Activated T-cell treated with anti-CD3 and anti-CD28 coated beads for 48 hours (primary cell): ENCODE measurements at regions not wholly inside any gene's neighbourhood (a gene's known extent, or its start where the extent isn't known, plus 50 kb on each side); places are given as distances from the start of the nearest gene placed in this dataset.
"Not testable (repeated sequence)": the region's sequence is repeated elsewhere in the genome, so short reads cannot be mapped to it uniquely, and the experiment has no call there.

Source experiments
- DNase-seq: peaks from one replicate; pipeline ENCODE4 v3.0.0-alpha.2; 2020; ENCODE audit warnings: low read depth

- no peak for DNase-seq
Observed at GRCh38 chr5:67813877-67814539, 401.5 kb upstream of the PIK3R1 start.

GRCh38 chr5:67809589-67809988 is 406.0 kb upstream of the PIK3R1 start:
- DNase-seq = no peak

GRCh38 chr5:67808340-67808739 is 407.2 kb upstream of the PIK3R1 start:
- no peak for DNase-seq

DNA sequence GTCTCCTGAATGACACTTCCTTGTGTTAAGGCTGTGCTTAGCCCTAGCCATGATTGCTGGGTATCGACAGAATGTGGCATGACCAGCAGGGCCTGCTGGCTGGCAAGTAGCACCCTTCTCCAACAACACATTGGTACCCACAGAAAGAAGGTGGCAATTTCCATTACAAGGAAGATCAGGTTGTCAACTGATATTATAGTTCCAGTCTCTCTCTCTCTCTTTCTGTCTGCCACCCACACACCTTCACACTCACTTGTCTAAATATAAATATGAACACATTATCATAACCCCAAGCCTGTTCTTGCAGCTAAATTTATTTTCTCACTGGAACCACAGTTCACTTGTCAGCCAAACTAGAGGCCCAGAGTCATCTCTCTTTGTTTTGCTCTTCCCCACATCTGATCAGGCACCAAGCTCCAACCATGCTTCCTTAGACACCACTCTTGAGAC is 408.1 kb upstream of the PIK3R1 start:
- DNase-seq = no peak

DNA sequence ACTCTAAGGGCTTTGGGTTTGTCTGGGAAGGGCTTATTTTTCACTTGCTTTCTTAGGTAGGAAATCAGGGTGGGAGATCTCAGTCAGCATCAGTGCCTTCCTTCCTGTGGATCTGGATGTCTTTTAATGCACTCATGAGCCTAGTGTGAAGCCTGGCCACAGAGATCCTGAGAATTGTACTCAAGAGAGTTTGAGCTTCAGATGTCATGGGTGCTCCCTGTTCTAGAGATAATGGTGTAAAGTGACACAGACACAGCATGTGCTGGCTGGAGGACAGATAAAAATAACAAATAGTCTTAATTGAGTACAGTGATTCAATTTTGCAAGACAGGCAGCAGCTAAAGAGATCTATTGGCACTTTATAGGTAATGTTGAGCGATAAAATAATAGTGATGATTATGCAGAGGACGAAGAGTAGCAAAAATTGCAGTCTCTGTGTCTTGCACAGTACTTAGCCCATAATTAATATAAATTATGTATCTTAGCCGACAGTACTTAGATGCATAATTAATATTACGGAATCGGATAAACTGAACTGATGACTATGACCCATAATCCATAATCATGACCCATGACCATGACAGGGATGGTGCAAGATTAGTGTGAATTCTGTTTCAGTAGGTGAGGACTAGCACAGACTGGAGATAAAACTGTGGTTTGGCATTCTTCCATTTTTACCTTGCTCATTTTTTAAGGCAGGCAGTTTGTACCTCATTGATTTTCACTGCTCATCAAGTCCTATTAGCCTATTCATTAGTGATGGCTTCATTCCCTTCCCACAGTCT is 408.7 kb upstream of the PIK3R1 start:
- no peak for DNase-seq

DNA sequence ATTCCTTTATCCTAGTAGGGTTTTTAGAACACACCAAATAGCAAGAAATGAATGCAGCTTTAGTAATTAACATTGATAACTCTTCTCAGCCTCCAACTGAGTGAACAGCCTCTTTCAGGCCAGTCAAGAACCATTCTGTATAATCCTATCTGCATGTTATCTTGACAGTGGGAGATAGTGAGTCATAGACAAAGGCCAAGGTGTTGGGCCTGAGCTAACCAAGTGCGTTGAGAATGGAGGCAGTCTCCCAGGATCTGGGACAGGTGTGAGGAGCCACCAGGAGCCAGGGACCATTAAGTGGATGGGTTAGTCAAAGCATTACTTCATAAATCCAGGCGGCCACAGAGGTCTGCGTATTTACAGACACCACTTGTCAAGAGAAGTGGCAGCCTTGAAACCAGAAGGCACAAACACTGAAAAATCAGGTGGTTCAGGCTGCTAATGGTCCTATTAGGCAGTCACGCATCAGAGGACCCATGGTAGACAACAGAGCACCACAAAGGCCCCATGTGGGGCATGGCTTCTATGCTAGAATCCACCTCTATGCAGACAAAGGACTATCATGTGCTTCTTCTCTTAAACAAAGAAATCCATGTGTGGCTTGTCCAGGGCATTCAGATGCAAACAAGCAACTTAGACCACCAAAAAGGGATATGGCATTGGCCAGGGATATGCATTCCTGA is 409.7 kb upstream of the PIK3R1 start:
- no peak for DNase-seq

GRCh38 chr5:67802766-67803165 is 412.8 kb upstream of the PIK3R1 start:
- no peak for DNase-seq

GRCh38 chr5:67799732-67800234 is 415.8 kb upstream of the PIK3R1 start:
- DNase-seq = no peak

GRCh38 chr5:67798470-67798869 is 417.1 kb upstream of the PIK3R1 start:
- DNase-seq = not testable (repeated sequence)

- no peak for DNase-seq
Observed at GRCh38 chr5:67795781-67796477, 419.6 kb upstream of the PIK3R1 start.

DNA sequence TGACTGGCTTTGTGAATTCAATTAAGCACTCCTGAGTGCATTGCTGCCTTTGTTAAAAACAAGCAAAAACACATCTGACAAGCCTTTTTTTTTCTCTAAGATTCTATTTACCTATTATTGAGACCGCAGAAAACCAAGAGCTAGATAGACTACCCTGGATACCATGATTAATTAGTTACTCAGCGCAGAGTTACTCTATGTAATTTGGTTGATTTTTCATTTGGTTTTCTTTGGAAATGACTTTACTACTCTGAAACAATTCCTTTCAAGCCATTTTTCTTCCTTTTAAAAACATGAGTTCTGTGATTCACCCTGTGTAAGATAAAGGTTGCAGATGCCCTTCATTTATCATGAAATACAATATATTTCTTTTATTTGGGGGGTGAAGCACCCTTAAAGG is 421.6 kb upstream of the PIK3R1 start:
- no peak for DNase-seq

GRCh38 chr5:67793418-67793817 is 422.1 kb upstream of the PIK3R1 start:
- no peak for DNase-seq

- no peak for DNase-seq
Observed at GRCh38 chr5:67792891-67793290, 422.7 kb upstream of the PIK3R1 start.

DNA sequence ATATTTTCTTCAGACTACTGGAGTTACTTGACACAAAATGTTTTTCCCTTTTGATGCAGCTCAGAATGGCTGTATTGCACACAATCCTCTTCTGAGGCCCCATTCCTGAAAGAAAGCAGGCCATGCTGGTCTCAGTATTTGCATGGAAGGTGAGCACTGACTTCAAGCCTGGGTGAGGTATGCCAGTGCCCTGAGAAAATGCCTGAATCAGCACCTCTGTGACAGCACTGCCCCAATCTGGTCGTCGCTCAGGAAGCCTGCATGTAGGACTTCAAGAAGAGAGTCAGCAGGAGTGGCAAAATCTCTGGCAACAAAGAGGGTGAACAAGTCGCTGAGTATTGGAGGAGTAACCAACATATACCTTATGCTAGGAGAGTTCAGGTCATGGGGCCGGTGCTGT is 425.2 kb upstream of the PIK3R1 start:
- DNase-seq = no peak

DNA sequence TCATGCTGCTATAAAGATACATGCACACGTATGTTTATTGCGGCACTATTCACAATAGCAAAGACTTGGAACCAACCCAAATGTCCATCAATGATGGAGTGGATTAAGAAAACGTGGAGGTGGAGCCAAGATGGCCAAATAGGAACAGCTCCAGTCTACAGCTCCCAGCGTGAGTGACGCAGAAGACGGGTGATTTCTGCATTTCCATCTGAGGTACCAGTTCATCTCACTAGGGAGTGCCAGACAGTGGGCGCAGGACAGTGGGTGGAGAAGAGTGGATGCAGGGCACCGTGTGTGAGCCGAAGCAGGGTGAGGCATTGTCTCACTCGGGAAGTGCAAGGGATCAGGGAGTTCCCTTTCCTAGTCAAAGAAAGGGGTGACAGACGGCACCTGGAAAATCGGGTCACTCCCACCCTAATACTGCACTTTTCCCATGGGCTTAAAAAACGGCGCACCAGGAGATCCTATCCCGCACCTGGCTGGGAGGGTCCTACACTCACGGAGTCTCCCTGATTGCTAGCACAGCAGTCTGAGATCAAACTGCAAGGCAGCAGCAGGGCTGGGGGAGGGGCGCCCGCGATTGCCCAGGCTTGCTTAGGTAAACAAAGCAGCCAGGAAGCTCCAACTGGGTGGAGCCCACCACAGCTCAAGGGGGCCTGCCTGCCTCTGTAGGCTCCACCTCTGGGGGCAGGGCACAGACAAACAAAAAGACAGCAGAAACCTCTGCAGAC is 435.5 kb upstream of the PIK3R1 start:
- not testable (repeated sequence) for DNase-seq

DNA sequence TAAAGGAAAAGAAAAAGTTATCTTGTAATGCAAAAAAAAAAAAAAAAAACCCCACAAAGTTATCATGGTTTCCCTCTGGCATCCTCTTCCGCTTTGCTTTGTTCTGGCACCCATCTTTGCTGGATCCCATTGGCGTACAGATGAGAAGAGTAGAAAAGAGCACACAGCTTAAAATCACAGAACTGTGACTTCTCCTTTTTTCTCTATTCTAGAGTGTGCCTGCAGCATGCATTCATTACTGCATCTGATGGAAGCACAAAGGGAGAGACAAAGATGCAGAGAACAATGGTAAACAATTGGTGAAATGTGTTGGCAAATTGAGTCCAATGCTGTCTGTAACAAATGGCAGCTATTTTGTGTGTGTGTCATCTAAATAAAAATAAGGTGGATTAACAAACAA is 440.8 kb upstream of the PIK3R1 start:
- DNase-seq = no peak

- DNase-seq = no peak
Observed at GRCh38 chr5:67774267-67774552, 441.3 kb upstream of the PIK3R1 start.

GRCh38 chr5:67773411-67774266 is 441.9 kb upstream of the PIK3R1 start:
- DNase-seq = no peak

- no peak for DNase-seq
Observed at GRCh38 chr5:67771791-67772190, 443.8 kb upstream of the PIK3R1 start.

- DNase-seq = no peak
Observed at GRCh38 chr5:67771221-67771620, 444.3 kb upstream of the PIK3R1 start.
